ENCODE measurements at regions not wholly inside any gene's neighbourhood (a gene's known extent, or its start where the extent isn't known, plus 50 kb on each side); places are given as distances from the start of the nearest gene placed in this dataset.

DNA sequence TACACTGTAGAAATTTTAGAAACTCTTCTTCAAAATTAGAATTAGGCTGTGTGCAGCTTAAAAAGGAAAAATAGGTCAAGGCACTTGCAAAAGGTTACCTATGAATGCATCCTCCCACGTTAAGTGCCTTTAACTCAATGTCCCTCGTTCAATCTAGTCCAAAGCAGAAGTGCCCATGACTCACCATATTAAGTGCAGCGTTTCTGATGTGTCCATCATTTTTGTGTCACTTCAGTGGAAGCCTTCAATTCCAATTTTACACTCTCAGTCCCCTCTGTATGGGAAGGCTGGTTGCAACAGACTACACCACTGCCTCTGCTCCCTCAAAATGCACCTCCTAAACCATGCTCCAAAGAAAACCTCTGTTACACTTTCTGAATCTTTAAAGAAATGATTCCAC lies 53.4 kb downstream of the FOXB1 start:
- no peak for DNase-seq (ENCODE audit: low spot score)

DNA sequence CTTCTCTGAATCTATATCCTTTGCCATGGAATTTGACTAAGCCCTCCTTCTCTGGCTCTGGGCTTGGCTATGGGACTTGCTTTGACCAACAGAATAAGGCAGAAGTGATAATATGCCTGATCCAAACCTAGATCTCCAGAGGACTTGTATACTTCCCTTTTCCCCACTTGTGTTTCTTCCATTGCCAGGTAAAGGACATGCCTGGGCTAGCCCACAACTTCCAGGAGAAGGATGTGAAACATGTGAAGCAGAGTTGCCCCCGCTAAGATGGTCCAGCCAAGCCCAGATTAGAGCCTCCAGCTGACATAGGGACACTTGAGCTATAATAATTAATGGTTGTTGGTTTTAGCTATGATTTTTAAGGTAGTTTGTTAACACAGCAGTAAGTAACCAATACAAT lies 55.1 kb downstream of the FOXB1 start:
- DNase-seq (ENCODE audit: low spot score), result no peak

DNA sequence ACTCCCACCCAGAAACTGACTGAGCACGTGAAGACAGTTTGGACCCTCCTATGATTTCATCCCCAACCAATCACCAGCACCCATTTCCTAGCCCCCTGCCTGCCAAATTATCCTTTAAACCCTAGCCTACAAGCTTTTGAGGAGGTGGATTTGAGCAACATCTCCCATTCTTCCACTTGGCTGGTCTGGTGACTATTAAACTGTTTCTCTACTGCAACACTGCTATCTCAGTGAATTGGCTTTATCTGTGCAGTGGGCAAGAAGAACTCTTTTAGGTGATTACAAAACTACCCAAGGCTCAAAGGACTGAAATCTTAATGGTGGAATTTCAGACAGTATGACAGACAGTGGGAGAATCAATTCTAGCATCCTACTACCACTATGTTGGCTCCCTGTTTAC lies 57.6 kb downstream of the FOXB1 start:
- no peak for DNase-seq (ENCODE audit: low spot score)

DNA sequence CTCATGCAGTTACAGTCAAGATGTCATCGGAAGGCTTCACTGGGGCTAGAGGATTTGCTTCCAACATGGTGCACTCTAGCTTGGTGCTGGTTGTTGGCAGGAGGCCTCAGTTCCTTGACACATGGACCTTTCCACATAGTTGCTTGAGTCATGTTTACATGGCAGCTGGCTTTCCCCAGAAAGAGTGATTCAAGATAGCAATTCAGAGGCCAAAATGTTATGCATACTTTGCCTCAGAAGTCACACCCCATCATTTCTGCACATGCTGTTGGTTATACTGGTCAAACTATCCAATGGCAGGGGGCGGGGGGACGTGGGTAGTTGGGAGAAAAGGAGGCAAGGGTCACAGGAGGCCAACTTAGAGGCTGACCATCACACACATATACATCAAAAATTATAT lies 58.7 kb downstream of the FOXB1 start:
- DNase-seq (ENCODE audit: low spot score), result no peak

DNA sequence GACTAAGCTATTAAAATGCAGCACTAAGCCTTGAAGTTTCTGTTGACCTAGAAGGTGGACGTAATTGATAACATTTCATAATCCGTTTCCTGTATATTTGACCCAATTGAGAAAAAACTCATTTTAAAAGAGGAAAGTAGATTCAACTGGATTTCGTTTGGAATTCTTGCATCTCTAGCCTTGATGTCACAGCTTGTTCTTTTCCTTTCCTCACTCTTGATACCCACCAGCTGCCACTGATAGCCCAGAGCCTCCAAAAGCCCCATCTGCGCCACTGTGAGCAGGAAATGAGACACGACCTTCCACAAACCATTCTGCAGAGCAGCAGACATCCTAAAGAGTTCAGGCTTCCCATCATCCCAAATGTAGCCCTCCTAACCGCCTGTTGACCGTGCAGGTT lies 61.8 kb downstream of the FOXB1 start:
- no peak for DNase-seq (ENCODE audit: low spot score)

DNA sequence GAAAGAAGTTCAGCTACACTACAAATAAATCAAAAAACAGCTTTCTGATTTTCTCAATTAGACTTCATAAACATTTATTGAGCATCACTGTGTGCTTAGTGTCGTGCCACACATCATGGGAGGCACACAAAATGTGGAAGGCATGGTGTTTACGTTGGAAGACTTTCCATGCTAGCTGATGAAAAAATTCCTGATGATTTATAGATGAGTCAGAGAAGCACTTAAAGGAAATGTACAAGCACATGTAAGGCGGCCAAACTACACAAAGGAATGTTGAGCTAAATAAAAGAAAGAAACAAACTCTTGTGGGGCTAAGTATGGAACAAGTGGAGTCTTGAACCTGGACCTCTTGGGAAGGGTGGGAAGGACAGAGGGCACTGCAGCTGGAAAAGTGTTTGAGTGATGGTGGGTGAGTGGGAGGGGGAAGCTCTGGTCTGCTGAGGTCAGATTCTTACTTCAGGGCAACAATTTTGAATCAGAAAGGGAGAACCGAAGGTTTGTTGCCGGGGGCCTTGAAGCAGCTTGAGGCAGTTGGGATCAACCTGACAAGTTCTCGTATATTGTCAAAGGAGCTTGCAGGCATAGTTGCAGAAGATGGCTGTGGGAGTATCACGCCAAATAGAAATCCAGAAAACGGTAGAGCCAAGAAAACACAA lies 66.9 kb downstream of the FOXB1 start:
- no peak for DNase-seq (ENCODE audit: low spot score)

DNA sequence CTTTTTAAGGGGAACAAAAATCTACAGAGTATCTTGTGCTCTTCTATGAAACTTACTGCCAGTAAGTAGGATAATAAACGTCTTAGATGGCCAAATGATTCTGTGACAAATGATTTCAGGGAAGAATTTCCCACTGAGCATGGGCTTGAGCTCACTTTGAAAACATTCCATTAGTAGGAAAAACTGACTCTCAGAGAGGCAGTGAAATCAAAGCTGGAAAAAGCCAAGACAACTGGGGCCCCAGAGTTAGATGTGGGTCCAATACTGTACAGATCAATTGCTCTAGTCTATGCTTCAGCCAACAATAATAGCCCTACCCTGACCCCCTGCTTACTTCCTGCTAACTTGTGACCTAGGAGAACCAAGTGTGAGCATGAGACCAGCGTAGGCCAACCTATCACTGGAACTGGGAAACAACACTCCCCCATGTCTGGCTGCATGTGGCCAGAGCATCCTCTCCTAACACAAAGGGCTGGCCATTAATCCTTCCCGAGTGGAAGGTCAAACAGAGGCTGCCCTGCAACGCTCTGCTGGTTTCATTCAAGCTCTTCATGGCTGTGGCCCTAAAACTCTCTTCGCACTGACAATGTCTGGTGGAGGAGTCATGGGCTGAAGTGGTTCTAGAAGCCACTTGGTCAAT lies 68.8 kb downstream of the FOXB1 start:
- no peak for DNase-seq (ENCODE audit: low spot score)

DNA sequence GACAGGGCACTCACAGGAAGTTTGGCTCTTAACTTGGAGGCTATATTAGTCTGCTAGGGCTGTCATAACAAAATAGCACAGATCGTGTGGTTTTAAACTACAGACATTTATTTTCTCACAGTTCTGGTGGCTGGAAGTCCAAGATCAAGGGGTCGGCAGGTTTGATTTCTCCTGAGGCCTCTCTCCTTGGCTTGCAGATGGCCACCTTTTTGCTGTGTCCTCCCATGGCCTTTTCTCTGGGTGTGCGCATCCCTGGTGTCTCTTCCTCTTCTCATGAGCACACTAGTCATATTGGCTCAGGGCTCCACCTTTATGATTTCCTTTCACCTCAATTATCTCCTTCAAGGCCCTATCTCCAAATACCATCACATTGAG lies 69.3 kb downstream of the FOXB1 start:
- DNase-seq (ENCODE audit: low spot score), result no peak

DNA sequence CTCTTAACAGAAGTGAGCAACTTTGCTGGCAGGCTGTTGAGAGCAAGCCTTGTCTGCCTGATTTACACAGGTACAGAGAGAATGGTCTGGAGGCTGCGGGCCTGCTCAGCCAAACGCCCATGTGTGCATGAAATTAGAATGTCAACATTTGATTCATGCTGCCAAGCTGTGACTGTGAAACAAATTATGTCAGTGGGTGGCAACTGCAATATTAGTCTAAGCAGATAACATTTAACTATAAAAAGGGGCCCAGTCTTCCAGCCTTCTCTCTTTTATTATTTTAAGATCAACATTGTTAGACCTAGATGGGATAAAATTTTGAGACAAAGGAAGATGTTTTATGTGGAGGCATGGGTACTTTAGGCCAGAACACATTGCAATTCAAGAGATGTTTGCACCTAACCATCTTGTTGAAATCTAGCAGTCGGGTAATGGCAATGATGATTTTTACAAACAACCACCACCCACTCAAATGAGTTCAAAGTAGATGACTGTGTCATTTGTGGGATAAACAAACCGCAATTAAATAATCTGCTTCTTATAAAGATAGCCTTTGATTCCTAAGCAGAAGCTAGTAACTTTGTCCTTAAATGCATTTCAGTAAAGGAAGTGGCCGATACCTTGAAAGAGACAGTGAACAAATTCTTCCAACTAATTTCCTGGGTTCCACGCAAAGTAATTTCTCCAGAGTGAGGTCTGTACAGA lies 70.2 kb downstream of the FOXB1 start:
- DNase-seq (ENCODE audit: low spot score), result no peak

DNA sequence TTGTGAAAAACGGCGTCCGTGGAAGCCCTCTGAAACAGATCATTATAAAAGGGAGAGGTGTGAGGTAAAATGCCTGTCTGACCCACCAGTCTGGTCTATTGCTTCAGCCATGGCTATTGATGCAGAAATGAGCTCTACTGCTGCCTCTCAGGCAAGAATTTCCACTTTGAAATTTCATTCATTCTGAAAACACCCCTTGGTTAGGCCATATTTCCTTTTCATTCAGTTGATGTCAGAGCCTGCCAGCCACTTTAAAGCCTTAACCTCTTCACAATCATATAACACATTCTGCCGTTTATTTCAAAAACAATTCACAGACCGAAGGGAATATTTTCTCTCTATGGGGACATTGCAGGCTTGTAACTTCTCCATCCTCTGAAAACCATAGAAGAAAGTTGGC lies 71.9 kb downstream of the FOXB1 start:
- no peak for DNase-seq (ENCODE audit: low spot score)

DNA sequence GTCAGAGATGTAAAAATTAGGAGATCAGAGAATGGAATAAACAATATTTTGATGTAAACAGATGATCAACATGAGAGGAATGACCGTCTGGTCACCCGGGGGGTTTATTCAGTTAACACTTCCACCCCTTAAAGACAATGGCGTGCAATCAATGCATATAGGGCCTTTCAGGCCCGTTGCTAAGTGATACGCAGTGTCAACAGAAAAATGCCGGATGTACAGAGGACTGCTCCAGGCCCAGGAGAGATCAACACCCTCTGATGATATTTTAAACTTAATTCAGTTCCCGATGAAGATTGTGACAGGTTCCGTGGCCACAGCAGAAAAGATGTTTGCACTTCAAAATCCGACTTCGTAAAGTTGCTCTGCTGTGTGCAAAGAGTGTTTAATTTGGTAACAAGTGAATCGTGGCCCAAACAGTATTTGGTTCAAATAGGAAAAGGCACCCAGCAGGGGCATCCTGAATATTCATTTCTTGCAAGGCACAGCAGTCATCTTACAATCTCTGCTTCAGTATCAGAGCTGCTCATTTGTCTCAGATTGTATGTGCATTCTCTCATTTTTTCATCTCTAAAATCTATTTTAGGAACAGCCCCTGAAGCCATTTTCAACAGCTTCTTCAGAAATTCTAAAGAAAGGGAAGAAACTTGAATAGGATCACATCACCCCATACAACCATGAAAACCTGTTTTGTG lies 72.6 kb downstream of the FOXB1 start:
- peak; percentile 26 for DNase-seq (ENCODE audit: low spot score)

DNA sequence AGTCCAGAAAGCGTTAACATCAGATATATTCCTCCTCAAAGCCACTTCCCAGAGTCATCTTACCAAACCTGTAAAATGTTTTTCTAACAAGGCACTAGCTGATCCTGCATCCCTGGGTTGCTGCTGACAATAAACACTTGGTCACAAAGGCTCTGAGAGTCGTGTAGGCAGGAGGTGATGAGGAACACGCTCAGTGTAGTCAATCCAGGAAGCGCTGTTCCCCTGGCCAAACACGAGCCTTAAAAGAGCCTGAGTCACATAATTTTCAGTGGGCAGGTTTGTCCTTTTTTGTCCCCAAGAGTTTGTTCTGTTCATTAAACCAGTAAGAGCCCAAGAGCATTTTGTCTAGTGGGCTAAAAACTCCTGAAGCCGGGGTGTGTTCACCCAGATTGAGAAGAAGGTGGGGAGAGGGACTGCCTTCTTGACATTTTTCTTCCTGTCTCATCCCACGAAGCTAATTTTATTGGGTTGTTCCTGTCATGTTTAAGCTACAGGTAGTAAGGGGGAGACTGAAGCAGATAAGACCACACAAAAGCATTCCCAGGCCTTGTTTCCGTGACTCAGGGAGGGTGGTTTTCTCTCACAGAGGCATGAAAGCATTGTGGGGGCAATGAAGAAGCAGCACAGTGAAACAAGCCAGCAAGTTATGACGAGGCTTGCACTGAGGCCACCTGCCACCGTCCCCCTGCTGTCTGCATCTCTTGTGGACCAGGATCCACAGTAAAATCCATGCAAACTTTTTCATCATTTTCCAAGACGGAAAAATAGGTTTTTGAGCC lies 73.7 kb downstream of the FOXB1 start:
- no peak for DNase-seq (ENCODE audit: low spot score)

DNA sequence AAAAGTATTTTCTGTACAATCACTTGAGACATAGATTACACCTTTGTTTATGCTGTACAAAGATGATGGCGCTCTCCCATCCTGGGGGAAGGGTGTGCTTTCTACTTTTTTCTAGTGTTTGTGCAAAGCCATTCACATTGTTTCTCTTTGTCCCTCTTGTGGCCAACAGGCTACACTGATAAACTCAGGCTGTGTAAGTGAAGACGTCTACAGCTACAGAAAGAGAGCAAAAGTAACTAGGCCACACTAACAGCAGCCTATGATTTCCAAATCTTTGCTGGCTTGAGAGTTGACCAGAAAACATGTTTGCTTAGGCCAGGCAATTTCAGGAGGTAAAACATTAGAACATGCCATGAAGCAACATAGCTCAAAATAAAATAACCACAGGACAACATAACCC lies 75.1 kb downstream of the FOXB1 start:
- DNase-seq (ENCODE audit: low spot score), result peak; percentile 32

DNA sequence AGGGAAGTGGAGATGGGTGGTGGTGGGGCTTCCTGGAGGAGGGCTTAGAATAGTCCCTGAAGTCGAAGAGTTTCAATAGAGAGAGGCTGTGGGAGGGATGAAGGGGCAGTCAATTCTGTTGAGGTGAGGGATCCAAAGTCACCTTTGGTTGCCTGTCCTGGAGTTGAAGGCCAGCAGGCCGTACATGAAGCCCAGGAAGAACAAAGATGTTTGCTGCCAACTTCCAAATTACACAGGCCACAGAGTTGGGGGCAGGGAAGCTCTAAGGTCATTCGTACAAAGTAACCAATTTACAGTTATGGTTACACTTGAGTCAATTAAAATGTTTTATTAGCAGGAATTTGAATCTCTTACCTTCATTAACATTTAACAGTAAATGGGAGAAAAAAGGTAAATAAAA lies 77.9 kb downstream of the FOXB1 start:
- no peak for DNase-seq (ENCODE audit: low spot score)

DNA sequence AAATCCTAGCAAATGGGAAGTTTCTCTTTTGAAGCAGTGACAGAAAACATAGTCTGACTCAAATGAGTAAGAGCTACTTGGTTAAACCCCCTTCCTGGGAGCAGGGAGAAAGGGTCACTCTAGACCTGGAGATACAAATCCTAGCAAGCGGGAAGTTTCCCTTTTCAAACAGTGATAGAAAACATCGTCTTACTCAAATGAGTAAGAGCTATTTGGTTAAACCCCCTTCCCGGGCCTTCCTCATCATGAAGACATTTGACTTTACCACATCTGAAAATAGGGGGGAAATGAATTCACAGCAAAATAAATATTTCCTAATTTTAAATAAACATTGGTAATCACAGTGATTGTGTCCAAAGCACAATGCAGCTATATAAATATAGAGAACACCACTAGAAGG lies 79.2 kb downstream of the FOXB1 start:
- DNase-seq (ENCODE audit: low spot score), result no peak

DNA sequence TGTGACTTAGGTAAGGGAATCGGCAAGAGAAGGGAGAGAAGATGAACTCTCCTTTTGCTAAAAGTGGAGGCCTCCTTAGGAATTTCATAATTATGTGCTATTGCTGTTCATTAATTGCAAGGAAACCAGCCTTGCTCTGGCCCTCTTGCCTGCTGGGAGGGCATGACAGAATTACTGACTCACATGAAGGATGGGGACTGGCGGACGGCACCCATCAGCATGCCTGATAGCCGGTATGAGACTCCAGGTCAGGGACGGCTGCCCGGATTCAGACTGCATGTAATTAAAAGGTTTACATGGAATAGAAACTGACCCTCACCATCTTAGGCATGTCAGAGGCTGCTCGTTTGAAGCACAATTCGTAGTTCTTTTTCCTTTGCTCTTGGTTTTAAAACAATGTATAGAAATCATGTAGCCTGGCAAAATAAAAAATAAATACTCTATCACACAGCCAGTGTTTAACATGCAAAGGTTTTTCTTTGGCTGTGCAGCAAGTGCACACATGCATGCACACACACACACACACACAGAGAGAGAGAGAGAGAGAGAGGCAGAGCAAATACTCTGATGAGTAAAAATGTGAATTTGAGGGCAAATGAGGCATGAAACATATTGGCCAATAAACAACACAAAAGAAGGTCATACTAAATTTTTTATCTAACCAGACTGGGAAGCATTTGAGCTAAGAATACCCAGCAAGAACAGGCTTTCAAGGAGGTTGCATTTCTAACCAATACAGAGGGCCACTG lies 82.7 kb downstream of the FOXB1 start:
- no peak for DNase-seq (ENCODE audit: low spot score)

DNA sequence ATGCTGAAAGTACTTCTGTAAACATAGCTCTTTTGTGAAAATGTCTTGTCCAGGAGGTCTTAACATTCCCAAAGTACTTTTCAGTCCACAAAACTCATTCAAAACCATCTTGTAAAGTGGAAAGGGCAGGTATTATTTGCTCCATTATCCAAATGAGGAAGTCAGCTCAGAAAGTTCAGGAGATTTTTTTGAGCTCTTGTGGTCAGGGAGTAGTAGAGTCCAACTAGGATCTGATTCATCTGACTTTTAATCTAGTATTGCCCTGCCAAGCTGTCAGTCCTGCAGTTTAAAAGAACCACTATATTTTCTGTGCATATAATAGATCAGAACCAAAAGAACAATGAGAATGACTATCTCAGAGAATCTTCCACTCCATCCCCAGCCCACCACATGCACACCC lies 83.5 kb downstream of the FOXB1 start:
- no peak for DNase-seq (ENCODE audit: low spot score)

DNA sequence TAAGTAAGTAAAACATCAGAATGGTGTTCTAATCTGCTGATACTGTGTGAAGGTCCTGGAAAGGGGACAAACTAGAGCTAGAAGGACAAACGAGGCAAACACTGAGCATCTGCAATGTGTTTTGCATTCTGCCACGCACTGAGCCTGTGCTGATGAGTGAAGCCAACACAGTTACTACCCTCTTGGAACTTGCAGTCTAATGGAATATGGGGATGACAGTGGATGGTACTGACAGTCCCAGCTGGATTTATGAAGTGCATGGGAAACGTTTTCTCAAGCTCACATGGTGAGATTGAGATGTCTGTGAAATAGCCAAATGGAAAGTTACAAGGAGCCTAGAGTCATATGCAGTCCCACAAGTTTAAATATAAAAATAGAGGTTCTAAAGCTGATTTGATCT lies 86.6 kb downstream of the FOXB1 start:
- DNase-seq (ENCODE audit: low spot score), result no peak

DNA sequence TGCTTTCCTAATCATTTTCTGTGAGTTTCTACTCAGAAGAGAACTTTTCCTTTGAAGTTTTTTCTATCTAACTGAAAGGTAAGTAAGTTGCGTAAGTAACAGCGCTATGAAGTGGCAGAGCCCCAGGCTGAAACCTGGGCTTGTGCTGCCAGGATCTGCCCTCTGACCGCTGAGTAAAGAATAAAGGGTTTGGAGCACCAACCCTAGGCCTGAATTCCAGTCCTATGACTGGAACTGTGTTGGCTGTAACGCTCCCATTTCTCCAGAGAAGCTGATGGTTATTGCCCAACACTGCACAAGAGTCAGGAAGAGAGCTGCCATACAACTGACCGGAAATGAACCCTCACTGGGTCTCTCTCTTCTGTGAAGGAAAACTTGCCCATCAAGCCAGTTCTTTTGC lies 87.0 kb downstream of the FOXB1 start:
- DNase-seq (ENCODE audit: low spot score), result no peak

DNA sequence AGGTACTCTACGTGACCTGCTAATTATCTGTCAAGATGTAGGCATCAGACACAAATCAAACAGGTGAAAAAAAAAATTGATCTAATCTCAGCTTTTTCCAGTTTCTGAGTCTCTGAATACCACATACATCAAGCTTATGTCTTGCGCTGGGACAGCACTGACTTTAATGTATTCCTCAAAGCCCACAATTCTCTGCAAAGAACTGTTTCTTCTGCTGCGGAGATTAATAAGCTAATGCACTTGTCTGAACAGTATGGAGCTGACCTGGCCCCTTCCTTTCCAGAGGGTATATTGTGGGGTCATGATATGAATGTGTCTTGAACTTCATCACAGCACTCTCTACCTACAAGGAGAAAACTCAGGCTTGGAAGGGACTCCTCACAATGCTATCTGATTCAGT lies 87.8 kb downstream of the FOXB1 start:
- DNase-seq (ENCODE audit: low spot score), result no peak

DNA sequence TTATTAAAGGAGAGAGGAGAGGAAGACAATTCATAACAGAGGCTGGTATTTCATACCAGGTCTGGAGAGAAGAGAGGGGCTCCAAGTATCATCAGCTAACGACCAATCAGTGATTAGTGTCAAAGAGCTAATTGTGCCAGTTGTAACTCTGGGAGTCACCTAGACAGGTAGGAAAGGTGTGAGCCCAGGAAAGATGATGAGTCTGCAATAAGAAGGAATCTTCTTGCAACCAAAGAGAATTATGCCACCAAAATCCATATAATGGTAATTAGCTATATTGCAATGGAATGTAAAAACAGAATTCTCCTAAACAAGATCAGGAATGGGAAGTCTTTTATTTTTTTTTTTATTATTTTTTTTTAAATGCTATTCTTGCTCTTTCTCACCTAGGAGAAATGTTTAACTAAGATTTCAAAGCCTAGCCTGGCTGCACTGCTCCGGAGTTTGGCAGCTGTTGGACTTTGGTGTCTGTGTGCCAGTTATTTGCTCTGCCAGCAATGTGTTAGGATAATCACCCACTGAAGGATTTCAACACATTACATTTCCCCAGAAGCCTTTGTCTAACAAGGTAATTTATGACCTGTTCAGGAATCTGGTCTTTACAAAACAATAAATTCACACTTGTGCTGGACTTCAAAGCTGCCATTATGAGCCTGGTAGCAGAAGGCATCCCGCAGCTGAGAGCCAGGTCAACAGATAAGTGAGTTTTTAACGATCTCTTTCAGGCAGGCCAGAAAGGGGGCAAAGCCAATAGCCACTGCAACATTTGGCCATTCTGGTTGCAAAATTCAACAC lies 89.4 kb downstream of the FOXB1 start:
- DNase-seq (ENCODE audit: low spot score), result no peak

Data from iPS-NIHi11 (cell line).